ENCODE measurements at regions not wholly inside any gene's neighbourhood (a gene's known extent, or its start where the extent isn't known, plus 50 kb on each side); places are given as distances from the start of the nearest gene placed in this dataset.

DNA sequence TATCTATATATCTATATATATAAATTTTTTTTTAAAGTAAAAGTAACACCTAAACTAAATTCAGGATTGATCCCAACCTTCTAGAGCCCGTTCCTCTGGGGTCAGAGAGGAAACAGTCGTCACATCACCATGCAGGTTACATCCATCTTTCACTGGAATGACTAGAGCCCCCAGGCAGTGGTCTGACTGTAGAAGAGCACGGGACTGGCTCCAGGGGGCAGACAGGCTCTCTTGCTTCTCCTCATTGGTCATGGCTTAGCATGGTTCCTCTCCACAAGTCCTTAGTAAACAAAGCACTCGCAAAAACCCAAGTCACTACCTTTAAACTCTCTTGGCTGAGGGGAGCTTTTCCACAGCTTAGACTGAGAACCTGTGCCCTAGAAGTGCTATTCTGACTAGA lies 110.5 kb downstream of the NR2F2 start:
- Histone ChIP-seq H3K27ac (ENCODE audit: low read depth, low read length) (peak overlapping the region; percentile 11), H3K27me3 (ENCODE audit: control insufficient read depth, insufficient read depth, low read length) (peaks cover 7% of the 10 kb centered on the region), H3K9me3 (ENCODE audit: control insufficient read depth, insufficient read depth, low read length) (no peaks in the 10 kb centered on the region; the same call in 1 of the 2 replicates), H3K4me3 (ENCODE audit: low read depth, low read length) (no peak overlapping the region)
- POLR2A ChIA-PET: no interaction called here
- TF ChIP-seq, protein P1, sequence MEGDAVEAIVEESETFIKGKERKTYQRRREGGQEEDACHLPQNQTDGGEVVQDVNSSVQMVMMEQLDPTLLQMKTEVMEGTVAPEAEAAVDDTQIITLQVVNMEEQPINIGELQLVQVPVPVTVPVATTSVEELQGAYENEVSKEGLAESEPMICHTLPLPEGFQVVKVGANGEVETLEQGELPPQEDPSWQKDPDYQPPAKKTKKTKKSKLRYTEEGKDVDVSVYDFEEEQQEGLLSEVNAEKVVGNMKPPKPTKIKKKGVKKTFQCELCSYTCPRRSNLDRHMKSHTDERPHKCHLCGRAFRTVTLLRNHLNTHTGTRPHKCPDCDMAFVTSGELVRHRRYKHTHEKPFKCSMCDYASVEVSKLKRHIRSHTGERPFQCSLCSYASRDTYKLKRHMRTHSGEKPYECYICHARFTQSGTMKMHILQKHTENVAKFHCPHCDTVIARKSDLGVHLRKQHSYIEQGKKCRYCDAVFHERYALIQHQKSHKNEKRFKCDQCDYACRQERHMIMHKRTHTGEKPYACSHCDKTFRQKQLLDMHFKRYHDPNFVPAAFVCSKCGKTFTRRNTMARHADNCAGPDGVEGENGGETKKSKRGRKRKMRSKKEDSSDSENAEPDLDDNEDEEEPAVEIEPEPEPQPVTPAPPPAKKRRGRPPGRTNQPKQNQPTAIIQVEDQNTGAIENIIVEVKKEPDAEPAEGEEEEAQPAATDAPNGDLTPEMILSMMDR (IDR thresholded peaks at IDR 0.05; ENCODE audit: low read depth, low read length): no peak
- CTCF ChIA-PET: no interaction called here
- DNase-seq (ENCODE audit: low read depth, low spot score): no peak

DNA sequence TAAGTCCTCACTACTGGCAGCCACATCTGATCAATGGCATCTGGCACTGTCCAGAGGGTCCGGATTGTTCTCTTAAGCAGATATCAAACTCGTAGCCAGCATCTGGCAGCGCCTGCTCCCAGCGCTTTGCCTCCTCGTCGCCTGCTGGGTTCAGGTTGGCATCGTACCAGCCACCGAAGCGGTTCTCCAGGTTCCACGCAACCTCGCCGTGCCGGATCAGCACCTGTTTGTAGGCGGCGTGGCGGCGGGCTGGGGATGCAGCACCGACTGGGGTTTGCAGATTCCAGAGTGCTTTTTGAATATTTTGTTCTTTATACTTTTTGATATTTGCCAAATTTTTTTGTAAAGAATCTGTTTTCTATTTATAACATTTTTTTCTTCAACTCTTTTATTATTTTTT lies 111.6 kb downstream of the NR2F2 start:
- CTCF ChIA-PET: no interaction called here
- Histone ChIP-seq H3K27me3 (ENCODE audit: control insufficient read depth, insufficient read depth, low read length) (peaks cover 7% of the 10 kb centered on the region), H3K27ac (ENCODE audit: low read depth, low read length) (no peak overlapping the region), H3K4me3 (ENCODE audit: low read depth, low read length) (no peak overlapping the region), H3K9me3 (ENCODE audit: control insufficient read depth, insufficient read depth, low read length) (no peaks in the 10 kb centered on the region; the same call in 1 of the 2 replicates)
- POLR2A ChIA-PET: no interaction called here
- DNase-seq (ENCODE audit: low read depth, low spot score): no peak
- TF ChIP-seq, protein P1 (IDR thresholded peaks at IDR 0.05; ENCODE audit: low read depth, low read length): no peak

DNA sequence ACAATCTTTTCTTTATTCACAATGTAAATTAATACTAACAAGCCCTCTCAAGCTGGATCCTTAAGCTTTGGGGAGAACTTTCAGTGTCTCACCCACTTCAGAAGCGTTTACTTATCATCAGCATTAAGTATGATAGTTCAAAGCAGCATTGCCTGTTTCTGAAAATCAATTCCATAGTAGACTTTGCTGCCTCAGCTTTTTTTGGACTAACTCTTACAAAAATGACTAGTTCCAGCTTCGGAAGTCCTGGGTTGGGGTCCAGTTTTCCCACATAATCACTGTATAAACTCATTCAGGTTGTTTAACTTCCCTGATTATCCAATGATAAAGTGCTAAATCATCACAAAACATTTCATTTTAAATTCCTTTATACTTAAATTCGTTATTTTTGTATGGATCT lies 114.4 kb downstream of the NR2F2 start:
- H3K27ac ChIP-seq (ENCODE audit: low read depth, low read length): no peak overlapping the region
- H3K9me3 ChIP-seq (ENCODE audit: control insufficient read depth, insufficient read depth, low read length): no peaks in the 10 kb centered on the region; the same call in 1 of the 2 replicates
- ChIA-PET CTCF (no interaction called here), POLR2A (no interaction called here)
- no peak for DNase-seq (ENCODE audit: low read depth, low spot score)
- TF ChIP-seq, protein P1 (IDR thresholded peaks at IDR 0.05; ENCODE audit: low read depth, low read length): no peak
- H3K27me3 ChIP-seq (ENCODE audit: control insufficient read depth, insufficient read depth, low read length): peaks cover 7% of the 10 kb centered on the region
- no peak overlapping the region for H3K4me3 ChIP-seq (ENCODE audit: low read depth, low read length)

DNA sequence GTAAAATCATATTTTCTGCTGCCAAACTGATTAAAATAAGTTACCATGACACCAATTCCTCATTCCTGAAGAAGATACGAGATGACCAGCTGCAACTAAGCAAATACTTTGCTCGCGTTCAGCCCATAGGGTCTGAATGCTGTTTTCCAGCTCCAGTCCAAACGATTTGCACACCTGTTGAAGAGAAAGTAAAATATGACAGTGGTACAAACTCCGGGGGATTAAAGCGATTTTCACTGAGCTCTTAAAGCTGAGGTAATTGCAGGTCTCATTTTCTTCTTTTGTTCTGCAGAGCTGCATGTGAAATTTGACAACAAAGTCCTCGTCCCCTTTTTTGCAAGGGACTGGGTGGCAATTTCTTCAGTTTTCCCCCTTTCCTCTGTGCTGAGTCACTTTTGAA lies 118.4 kb downstream of the NR2F2 start:
- Histone ChIP-seq H3K27ac (ENCODE audit: low read depth, low read length) (no peak overlapping the region), H3K9me3 (ENCODE audit: control insufficient read depth, insufficient read depth, low read length) (no peaks in the 10 kb centered on the region), H3K27me3 (ENCODE audit: control insufficient read depth, insufficient read depth, low read length) (peaks cover 7% of the 10 kb centered on the region), H3K4me3 (ENCODE audit: low read depth, low read length) (no peak overlapping the region)
- ChIA-PET POLR2A (no interaction called here), CTCF (no interaction called here)
- TF ChIP-seq, protein P1 (IDR thresholded peaks at IDR 0.05; ENCODE audit: low read depth, low read length): no peak
- no peak for DNase-seq (ENCODE audit: low read depth, low spot score)

DNA sequence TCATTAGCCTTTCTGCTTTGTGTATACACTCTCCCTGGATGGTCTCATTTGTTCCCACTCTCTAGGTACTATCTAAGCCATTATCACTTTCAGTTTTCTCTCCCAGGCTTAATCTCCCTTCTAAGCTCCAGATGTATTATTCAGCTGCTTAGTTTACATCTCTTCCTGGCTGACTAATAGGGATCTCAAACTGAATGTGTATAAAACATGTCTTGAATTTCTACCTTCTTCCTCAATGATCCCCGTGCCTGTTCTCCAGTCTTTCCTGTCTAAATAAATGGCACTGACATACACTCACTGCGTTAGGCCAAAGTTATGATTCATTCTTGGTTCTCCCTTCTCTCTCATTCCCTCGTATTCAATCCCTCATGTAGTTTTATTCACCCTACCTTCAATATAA lies 127.3 kb downstream of the NR2F2 start:
- Histone ChIP-seq H3K27me3 (ENCODE audit: control insufficient read depth, insufficient read depth, low read length) (no peaks in the 10 kb centered on the region), H3K4me3 (ENCODE audit: low read depth, low read length) (no peak overlapping the region), H3K27ac (ENCODE audit: low read depth, low read length) (no peak overlapping the region), H3K9me3 (ENCODE audit: control insufficient read depth, insufficient read depth, low read length) (no peaks in the 10 kb centered on the region)
- TF ChIP-seq, protein P1 (IDR thresholded peaks at IDR 0.05; ENCODE audit: low read depth, low read length): no peak
- POLR2A ChIA-PET: no interaction called here
- DNase-seq (ENCODE audit: low read depth, low spot score): no peak
- CTCF ChIA-PET: no interaction called here
